ENCODE measurements at regions not wholly inside any gene's neighbourhood (a gene's known extent, or its start where the extent isn't known, plus 50 kb on each side); places are given as distances from the start of the nearest gene placed in this dataset.

GRCh38 chr5:158194561-158194976, 335.6 kb upstream of the CLINT1 start:
- TF ChIP-seq CTCF (IDR thresholded peaks at IDR 0.05) = no peak
- TF ChIP-seq POLR2A (IDR thresholded peaks at IDR 0.05) = no peak

All from lower leg skin (tissue), 3 donors.